PC-3 (cell line): ENCODE measurements at regions not wholly inside any gene's neighbourhood (a gene's known extent, or its start where the extent isn't known, plus 50 kb on each side); places are given as distances from the start of the nearest gene placed in this dataset.

Source experiments
- EZH2 ChIP-seq: fragments of 300-600 bp; sonication (generic); IDR thresholded peaks from one replicate; pipeline ENCODE4 v1.6.1; 2017; ENCODE audit warnings: antibody characterized with exemption, mild to moderate bottlenecking, low read length; ENCODE audit not compliant: unreplicated experiment
- TF ChIP-seq, protein P1 (sequence below): fragments of 300-600 bp; sonication (generic); conservative IDR thresholded peaks from 2 replicates; pipeline ENCODE4 v1.5.1; 2017; ENCODE audit warnings: antibody characterized with exemption, low read depth, mild to moderate bottlenecking, low read length

DNA sequence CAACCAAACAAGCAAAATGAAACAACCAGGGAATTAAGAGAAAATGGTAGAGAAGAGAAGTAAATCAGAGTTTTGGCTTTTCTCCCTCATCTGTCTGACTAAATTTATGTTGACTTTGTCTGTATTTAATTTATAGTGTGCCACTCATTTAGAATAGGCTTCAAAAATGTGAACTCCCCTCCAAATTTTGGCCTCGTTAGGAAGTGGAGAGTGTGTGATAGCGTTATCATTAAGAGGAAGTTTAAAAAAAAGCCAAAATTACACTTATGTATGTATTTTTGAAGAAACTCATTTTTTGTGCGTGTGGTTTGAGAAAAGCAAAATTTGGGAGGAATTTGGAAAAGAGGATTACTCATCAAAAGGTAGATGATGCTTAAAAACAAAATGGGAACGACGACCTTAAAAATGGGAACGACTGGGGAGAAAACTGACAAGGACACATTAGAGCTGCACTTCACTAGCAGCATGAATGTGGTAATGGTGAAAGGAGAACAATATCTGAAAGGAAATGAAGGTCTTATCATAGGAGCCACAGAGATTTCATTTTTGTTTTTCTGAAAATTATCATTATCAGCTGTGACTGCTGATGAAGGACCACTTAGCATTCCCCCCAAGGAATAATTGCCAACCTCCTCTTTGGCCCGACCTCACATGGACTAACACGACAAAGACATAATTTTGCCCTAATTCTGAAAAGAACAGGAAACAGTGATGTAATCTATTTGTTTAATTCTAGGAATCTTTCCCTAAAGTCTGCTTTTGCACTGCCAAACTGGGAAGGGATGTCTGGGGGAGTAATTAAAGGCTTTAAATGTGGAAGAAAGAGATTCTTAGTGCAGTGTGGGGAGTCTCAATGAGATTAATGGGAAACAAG is 163.2 kb upstream of the P2RY1 start:
- TF ChIP-seq, protein P1, sequence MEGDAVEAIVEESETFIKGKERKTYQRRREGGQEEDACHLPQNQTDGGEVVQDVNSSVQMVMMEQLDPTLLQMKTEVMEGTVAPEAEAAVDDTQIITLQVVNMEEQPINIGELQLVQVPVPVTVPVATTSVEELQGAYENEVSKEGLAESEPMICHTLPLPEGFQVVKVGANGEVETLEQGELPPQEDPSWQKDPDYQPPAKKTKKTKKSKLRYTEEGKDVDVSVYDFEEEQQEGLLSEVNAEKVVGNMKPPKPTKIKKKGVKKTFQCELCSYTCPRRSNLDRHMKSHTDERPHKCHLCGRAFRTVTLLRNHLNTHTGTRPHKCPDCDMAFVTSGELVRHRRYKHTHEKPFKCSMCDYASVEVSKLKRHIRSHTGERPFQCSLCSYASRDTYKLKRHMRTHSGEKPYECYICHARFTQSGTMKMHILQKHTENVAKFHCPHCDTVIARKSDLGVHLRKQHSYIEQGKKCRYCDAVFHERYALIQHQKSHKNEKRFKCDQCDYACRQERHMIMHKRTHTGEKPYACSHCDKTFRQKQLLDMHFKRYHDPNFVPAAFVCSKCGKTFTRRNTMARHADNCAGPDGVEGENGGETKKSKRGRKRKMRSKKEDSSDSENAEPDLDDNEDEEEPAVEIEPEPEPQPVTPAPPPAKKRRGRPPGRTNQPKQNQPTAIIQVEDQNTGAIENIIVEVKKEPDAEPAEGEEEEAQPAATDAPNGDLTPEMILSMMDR: no peak
- no peak for TF ChIP-seq EZH2
